ENCODE measurements at regions not wholly inside any gene's neighbourhood (a gene's known extent, or its start where the extent isn't known, plus 50 kb on each side); places are given as distances from the start of the nearest gene placed in this dataset.

DNA sequence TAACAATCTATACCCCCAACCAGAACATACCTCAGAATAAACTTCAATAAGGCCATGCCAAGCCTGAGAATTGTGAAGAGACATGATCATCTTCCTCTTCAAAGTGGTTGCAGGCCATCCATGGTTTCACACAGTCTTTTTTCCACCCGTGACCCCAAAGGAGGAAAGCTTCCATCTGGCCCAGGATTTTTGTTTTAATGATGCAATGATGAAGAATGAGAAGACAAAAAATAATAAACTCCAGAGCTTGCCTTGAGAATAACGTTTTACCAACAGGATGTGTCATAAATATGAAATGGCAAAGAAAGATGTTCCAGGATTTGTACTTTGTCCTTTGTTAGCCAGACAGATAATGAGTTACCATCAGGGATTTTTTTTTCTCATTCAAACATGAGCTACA is 201.9 kb downstream of the WNT5A start:
- Histone ChIP-seq H3K4me1 (ENCODE audit: insufficient read depth, low read length) (no peaks in the 10 kb centered on the region), H3K9me3 (ENCODE audit: low read length) (no peaks in the 10 kb centered on the region), H3K36me3 (ENCODE audit: insufficient read depth, low read length) (no peaks in the 10 kb centered on the region), H3K27ac (ENCODE audit: low read depth, low read length) (no peak overlapping the region), H3K27me3 (ENCODE audit: insufficient read depth, low read length, poor library complexity, severe bottlenecking) (no peaks in the 10 kb centered on the region), H3K4me3 (ENCODE audit: low read length) (no peak overlapping the region)
- no peak overlapping the region for H3K27ac Mint-ChIP-seq
- H3K27me3 Mint-ChIP-seq, result no peaks in the 10 kb centered on the region
- no peak for DNase-seq
- ChIA-PET POLR2A (no interaction called here), CTCF (no interaction called here)
- H3K4me3 Mint-ChIP-seq, result no peak overlapping the region
- H3K4me1 Mint-ChIP-seq, result no peaks in the 10 kb centered on the region
- H3K36me3 Mint-ChIP-seq, result no peaks in the 10 kb centered on the region
- peaks cover 0 to 6% (median 4%) of the 10 kb centered on the region in 5 donors for H3K9me3 Mint-ChIP-seq

DNA sequence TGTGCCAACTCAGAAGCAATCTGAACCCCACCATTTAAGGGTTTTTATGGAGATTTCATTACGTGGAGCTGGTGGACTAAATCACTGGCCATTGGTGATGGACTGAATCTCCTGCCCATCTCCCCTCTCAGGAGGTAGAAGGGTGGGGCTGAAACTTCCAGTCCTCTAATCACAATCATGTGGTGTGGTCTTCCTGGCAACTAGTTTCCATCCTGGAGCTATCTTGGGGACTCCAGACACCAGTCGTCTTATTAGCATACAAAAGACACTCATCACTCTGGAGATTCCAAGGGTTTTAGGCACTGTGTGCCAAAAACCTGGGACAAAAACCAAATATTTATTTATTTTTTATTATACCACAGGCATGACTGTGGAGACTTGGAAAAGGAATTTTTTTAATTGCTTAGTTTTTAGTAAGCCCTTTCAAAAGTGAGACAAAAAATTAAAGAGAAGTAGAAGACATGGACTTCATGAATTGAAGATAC is 203.6 kb downstream of the WNT5A start:
- Histone ChIP-seq H3K4me1 (ENCODE audit: insufficient read depth, low read length) (no peaks in the 10 kb centered on the region), H3K27ac (ENCODE audit: low read depth, low read length) (no peak overlapping the region), H3K36me3 (ENCODE audit: insufficient read depth, low read length) (no peaks in the 10 kb centered on the region), H3K4me3 (ENCODE audit: low read length) (no peak overlapping the region), H3K27me3 (ENCODE audit: insufficient read depth, low read length, poor library complexity, severe bottlenecking) (no peaks in the 10 kb centered on the region), H3K9me3 (ENCODE audit: low read length) (no peaks in the 10 kb centered on the region)
- POLR2A ChIA-PET, result no interaction called here
- no peaks in the 10 kb centered on the region for H3K36me3 Mint-ChIP-seq
- CTCF ChIA-PET, result no interaction called here
- H3K4me3 Mint-ChIP-seq, result no peak overlapping the region
- DNase-seq, result no peak
- H3K27ac Mint-ChIP-seq, result no peak overlapping the region
- no peaks in the 10 kb centered on the region for H3K4me1 Mint-ChIP-seq
- H3K27me3 Mint-ChIP-seq, result no peaks in the 10 kb centered on the region
- peaks cover 0 to 6% (median 3%) of the 10 kb centered on the region in 5 donors for H3K9me3 Mint-ChIP-seq

DNA sequence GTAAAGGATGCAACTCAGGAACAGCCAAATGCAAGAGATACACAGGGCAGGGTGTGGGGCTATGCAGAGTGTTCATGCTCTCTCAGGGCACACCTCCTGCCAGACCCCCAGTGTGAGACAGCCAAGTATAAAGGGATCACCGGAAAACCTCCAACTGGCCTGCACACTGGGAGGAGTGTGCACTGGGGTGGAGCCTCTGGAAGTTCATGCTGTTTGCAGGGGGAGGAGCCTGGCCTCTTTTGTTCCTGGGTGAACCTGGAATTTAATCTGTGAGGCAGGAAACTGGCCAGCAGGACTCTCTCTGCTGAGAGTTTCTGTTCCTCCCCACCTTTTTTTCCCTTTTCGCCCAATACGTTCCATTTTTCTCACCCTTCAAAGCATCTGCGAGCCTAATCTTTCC is 204.1 kb downstream of the WNT5A start:
- Histone ChIP-seq H3K27ac (ENCODE audit: low read depth, low read length) (no peak overlapping the region), H3K36me3 (ENCODE audit: insufficient read depth, low read length) (no peaks in the 10 kb centered on the region), H3K9me3 (ENCODE audit: low read length) (no peaks in the 10 kb centered on the region), H3K27me3 (ENCODE audit: insufficient read depth, low read length, poor library complexity, severe bottlenecking) (no peaks in the 10 kb centered on the region), H3K4me3 (ENCODE audit: low read length) (no peak overlapping the region), H3K4me1 (ENCODE audit: insufficient read depth, low read length) (no peaks in the 10 kb centered on the region)
- Mint-ChIP-seq H3K4me3 (no peak overlapping the region), H3K36me3 (no peaks in the 10 kb centered on the region), H3K9me3 (peaks cover 0 to 6% (median 3%) of the 10 kb centered on the region in 5 donors), H3K4me1 (no peaks in the 10 kb centered on the region), H3K27ac (no peak overlapping the region), H3K27me3 (no peaks in the 10 kb centered on the region)
- CTCF ChIA-PET, result no interaction called here
- POLR2A ChIA-PET, result no interaction called here
- DNase-seq, result no peak

- H3K27ac ChIP-seq (ENCODE audit: low read depth, low read length), result no peak overlapping the region
- CTCF ChIA-PET, result no interaction called here
- POLR2A ChIA-PET, result no interaction called here
- no peaks in the 10 kb centered on the region for H3K36me3 ChIP-seq (ENCODE audit: insufficient read depth, low read length)
- no peaks in the 10 kb centered on the region for H3K27me3 ChIP-seq (ENCODE audit: insufficient read depth, low read length, poor library complexity, severe bottlenecking)
- Mint-ChIP-seq H3K27ac (no peak overlapping the region), H3K4me1 (no peaks in the 10 kb centered on the region), H3K9me3 (peaks cover 0 to 12% (median 7%) of the 10 kb centered on the region in 5 donors), H3K4me3 (no peak overlapping the region), H3K36me3 (no peaks in the 10 kb centered on the region), H3K27me3 (no peaks in the 10 kb centered on the region)
- no peak for DNase-seq
- H3K4me1 ChIP-seq (ENCODE audit: insufficient read depth, low read length), result no peaks in the 10 kb centered on the region
- no peak overlapping the region for H3K4me3 ChIP-seq (ENCODE audit: low read length)
- no peaks in the 10 kb centered on the region for H3K9me3 ChIP-seq (ENCODE audit: low read length)
Measured at GRCh38 chr3:55272031-55272645, 215.0 kb downstream of the WNT5A start.

- Histone ChIP-seq H3K27ac (ENCODE audit: low read depth, low read length) (no peak overlapping the region), H3K4me1 (ENCODE audit: insufficient read depth, low read length) (no peaks in the 10 kb centered on the region), H3K36me3 (ENCODE audit: insufficient read depth, low read length) (no peaks in the 10 kb centered on the region), H3K27me3 (ENCODE audit: insufficient read depth, low read length, poor library complexity, severe bottlenecking) (no peaks in the 10 kb centered on the region), H3K4me3 (ENCODE audit: low read length) (no peak overlapping the region), H3K9me3 (ENCODE audit: low read length) (no peaks in the 10 kb centered on the region)
- no peak overlapping the region for H3K27ac Mint-ChIP-seq
- no peaks in the 10 kb centered on the region for H3K4me1 Mint-ChIP-seq
- H3K36me3 Mint-ChIP-seq, result no peaks in the 10 kb centered on the region
- no peak for DNase-seq
- ChIA-PET POLR2A (no interaction called here), CTCF (no interaction called here)
- H3K27me3 Mint-ChIP-seq, result no peaks in the 10 kb centered on the region
- H3K4me3 Mint-ChIP-seq, result no peak overlapping the region
- H3K9me3 Mint-ChIP-seq, result peaks cover 0 to 16% (median 7%) of the 10 kb centered on the region in 5 donors
Measured at GRCh38 chr3:55271549-55271948, 215.6 kb downstream of the WNT5A start.

GRCh38 chr3:55270976-55271375 is 216.1 kb downstream of the WNT5A start:
- Mint-ChIP-seq H3K9me3 (peaks cover 0 to 17% (median 5%) of the 10 kb centered on the region in 5 donors), H3K4me3 (no peak overlapping the region), H3K27me3 (no peaks in the 10 kb centered on the region), H3K27ac (no peak overlapping the region), H3K4me1 (no peaks in the 10 kb centered on the region), H3K36me3 (no peaks in the 10 kb centered on the region)
- H3K36me3 ChIP-seq (ENCODE audit: insufficient read depth, low read length), result no peaks in the 10 kb centered on the region
- CTCF ChIA-PET, result no interaction called here
- no peak overlapping the region for H3K4me3 ChIP-seq (ENCODE audit: low read length)
- no peak overlapping the region for H3K27ac ChIP-seq (ENCODE audit: low read depth, low read length)
- no peaks in the 10 kb centered on the region for H3K27me3 ChIP-seq (ENCODE audit: insufficient read depth, low read length, poor library complexity, severe bottlenecking)
- no peaks in the 10 kb centered on the region for H3K4me1 ChIP-seq (ENCODE audit: insufficient read depth, low read length)
- POLR2A ChIA-PET, result no interaction called here
- DNase-seq, result no peak
- no peaks in the 10 kb centered on the region for H3K9me3 ChIP-seq (ENCODE audit: low read length)

GRCh38 chr3:55269636-55270035 is 217.5 kb downstream of the WNT5A start:
- ChIA-PET CTCF (no interaction called here), POLR2A (no interaction called here)
- Mint-ChIP-seq H3K4me1 (no peaks in the 10 kb centered on the region), H3K27me3 (no peaks in the 10 kb centered on the region), H3K27ac (no peak overlapping the region), H3K36me3 (no peaks in the 10 kb centered on the region), H3K9me3 (peaks cover 0 to 15% (median 5%) of the 10 kb centered on the region in 5 donors), H3K4me3 (no peak overlapping the region)
- Histone ChIP-seq H3K4me1 (ENCODE audit: insufficient read depth, low read length) (no peaks in the 10 kb centered on the region), H3K27me3 (ENCODE audit: insufficient read depth, low read length, poor library complexity, severe bottlenecking) (no peaks in the 10 kb centered on the region), H3K4me3 (ENCODE audit: low read length) (no peak overlapping the region), H3K27ac (ENCODE audit: low read depth, low read length) (no peak overlapping the region), H3K36me3 (ENCODE audit: insufficient read depth, low read length) (no peaks in the 10 kb centered on the region), H3K9me3 (ENCODE audit: low read length) (no peaks in the 10 kb centered on the region)
- DNase-seq, result no peak

GRCh38 chr3:55269096-55269495 is 218.0 kb downstream of the WNT5A start:
- H3K4me3 ChIP-seq (ENCODE audit: low read length), result no peak overlapping the region
- H3K9me3 ChIP-seq (ENCODE audit: low read length), result no peaks in the 10 kb centered on the region
- H3K36me3 ChIP-seq (ENCODE audit: insufficient read depth, low read length), result no peaks in the 10 kb centered on the region
- H3K27me3 Mint-ChIP-seq, result no peaks in the 10 kb centered on the region
- no peaks in the 10 kb centered on the region for H3K36me3 Mint-ChIP-seq
- H3K4me1 ChIP-seq (ENCODE audit: insufficient read depth, low read length), result no peaks in the 10 kb centered on the region
- POLR2A ChIA-PET, result no interaction called here
- no peak overlapping the region for H3K27ac Mint-ChIP-seq
- H3K27me3 ChIP-seq (ENCODE audit: insufficient read depth, low read length, poor library complexity, severe bottlenecking), result no peaks in the 10 kb centered on the region
- H3K27ac ChIP-seq (ENCODE audit: low read depth, low read length), result no peak overlapping the region
- CTCF ChIA-PET, result no interaction called here
- DNase-seq, result no peak
- H3K9me3 Mint-ChIP-seq, result peaks cover 0 to 15% (median 5%) of the 10 kb centered on the region in 5 donors
- H3K4me1 Mint-ChIP-seq, result no peaks in the 10 kb centered on the region
- no peak overlapping the region for H3K4me3 Mint-ChIP-seq

Measured in CD8-positive, alpha-beta memory T cell (primary cell).